K562 (cell line): ENCODE measurements at regions not wholly inside any gene's neighbourhood (a gene's known extent, or its start where the extent isn't known, plus 50 kb on each side); places are given as distances from the start of the nearest gene placed in this dataset.
A peak's percentile ranks its signal among the peaks of the same experiment; 100 is the strongest.

ENCODE experiments used
- ATAC-seq: fragments of 200-7000 bp; cut with Tn5 transposase; 3 replicates; pipeline ENCODE4 v1.9.1; 2020; ENCODE audit warnings: moderate library complexity
- BruUV-seq: library from RNA; stranded (reverse); fragments of 400-500 nt; replicated peaks from 2 replicates; lab custom pipeline; 2021; lab: Mats Ljungman, UMichigan
- CTCF ChIA-PET: fragments of 300-600 bp; formaldehyde crosslinking; extraction: SDS; loops from one replicate; lab custom pipeline; 2021; ENCODE audit warnings: low intra/inter-chr PET ratio; lab: Yijun Ruan, JAX
- POLR2A ChIA-PET: fragments of 300-600, 350-650 bp; sonication (Branson Sonifier 250); formaldehyde crosslinking; extraction: SDS; loops from one replicate; lab custom pipeline; 2021; ENCODE audit warnings: antibody characterized with exemption, inconsistent platforms; lab: Yijun Ruan, JAX
- DNase-seq, 4 experiments: peaks; one replicate each; pipeline versions ENCODE4 v3.0.0 to v3.0.0-alpha.2; 2011 to 2018; ENCODE audit warnings: low spot score in 3 of 4, mixed read lengths in 3 of 4; ENCODE audit errors: extremely low read depth in 1 of 4
- FAIRE-seq: peaks from 2 replicates; lab custom pipeline; 2011; peaks lifted over from hg19 to GRCh38; lab: Jason Lieb, UNC
- H2AFZ ChIP-seq: 2 replicates; pipeline ENCODE4 v1.6.0; 2011; ENCODE audit warnings: low read depth, low read length, control low read depth, inconsistent platforms
- H3K27ac ChIP-seq: fragments of 200-600 bp; 3 replicates; pipeline ENCODE4 v1.8.0; 2011; ENCODE audit warnings: low read depth, mild to moderate bottlenecking, control low read depth, inconsistent platforms, low read length, moderate library complexity, mixed read lengths; ENCODE audit errors: extremely low read depth
- H3K27me3 ChIP-seq, 2 experiments: fragments of 300-600 bp in 1 of 2; 2 replicates in 1 of 2; 3 replicates in 1 of 2; pipeline versions ENCODE4 v1.6.0 to v1.8.0; 2011; ENCODE audit warnings: inconsistent platforms in 2 of 2, low read length in 2 of 2, mild to moderate bottlenecking in 1 of 2, mixed read lengths in 1 of 2, moderate library complexity in 1 of 2; ENCODE audit not compliant: control insufficient read depth in 2 of 2, insufficient read depth in 2 of 2
- H3K36me3 ChIP-seq: fragments of 300-600 bp; 3 replicates; pipeline ENCODE4 v1.8.0; 2011; ENCODE audit warnings: mild to moderate bottlenecking, low read length, inconsistent platforms; ENCODE audit not compliant: control insufficient read depth, insufficient read depth
- H3K4me1 ChIP-seq, 2 experiments: fragments of 200-600 bp in 1 of 2; replicated peaks in 1 of 2; 2 replicates in 1 of 2; 3 replicates in 1 of 2; pipeline versions ENCODE4 v1.5.1 to v1.8.0; 2011; ENCODE audit warnings: inconsistent platforms in 2 of 2, low read length in 2 of 2, mild to moderate bottlenecking in 1 of 2, mixed read lengths in 1 of 2, moderate library complexity in 1 of 2; ENCODE audit not compliant: control insufficient read depth in 2 of 2, insufficient read depth in 2 of 2
- H3K4me2 ChIP-seq: 2 replicates; pipeline ENCODE4 v1.6.1; 2011; ENCODE audit warnings: low read length, control low read depth, inconsistent platforms, mixed read lengths; ENCODE audit not compliant: insufficient read depth
- H3K4me3 ChIP-seq: fragments of 200-600 bp; sonication (generic), shearing (Covaris generic); 2 replicates; pipeline ENCODE4 v1.5.1; 2016; ENCODE audit warnings: control low read depth, inconsistent platforms
- H3K79me2 ChIP-seq: fragments of 200-600 bp; 3 replicates; pipeline ENCODE4 v1.8.0; 2011; ENCODE audit warnings: low read length, inconsistent platforms; ENCODE audit not compliant: control insufficient read depth, insufficient read depth
- H3K9ac ChIP-seq, 2 experiments: 2 replicates each; pipeline versions ENCODE4 v1.6.0 to v1.6.1; 2011; ENCODE audit warnings: low read depth in 2 of 2, low read length in 2 of 2, control low read depth in 1 of 2, inconsistent platforms in 1 of 2, mild to moderate bottlenecking in 1 of 2, mixed read lengths in 1 of 2; ENCODE audit not compliant: insufficient read depth in 1 of 2
- H3K9me1 ChIP-seq: one replicate; pipeline ENCODE4 v1.6.0; 2011; ENCODE audit warnings: inconsistent platforms, mild to moderate bottlenecking, low read length, moderate library complexity; ENCODE audit not compliant: control insufficient read depth, insufficient read depth
- H3K9me3 ChIP-seq: replicated peaks from 2 replicates; pipeline ENCODE4 v1.5.1; 2011; ENCODE audit warnings: low read depth, low read length, inconsistent platforms; ENCODE audit not compliant: control insufficient read depth, insufficient read depth
- H4K20me1 ChIP-seq: replicated peaks from 2 replicates; pipeline ENCODE4 v1.6.1; 2011; ENCODE audit warnings: low read length, inconsistent platforms, mixed read lengths; ENCODE audit not compliant: control insufficient read depth, insufficient read depth
- NR4A1 ChIP-seq, 2 experiments: fragments of 250-450 bp in 1 of 2; fragments of 450-650 bp in 1 of 2; sonication (Bioruptor Pico) in 1 of 2; IDR thresholded peaks; 2 replicates each; pipeline versions ENCODE4 v1.4.0 to v1.6.1; 2016 to 2020; ENCODE audit warnings: mild to moderate bottlenecking in 2 of 2, missing compliant biosample characterization in 1 of 2, missing genetic modification characterization in 1 of 2, moderate library complexity in 1 of 2
- RB1 ChIP-seq: fragments of 450-650 bp; IDR thresholded peaks from 2 replicates; pipeline ENCODE4 v1.6.1; 2017; ENCODE audit warnings: low read depth, mild to moderate bottlenecking
- RBM17 ChIP-seq: fragments of 200-400 bp; formaldehyde crosslinking; IDR thresholded peaks from 2 replicates; pipeline ENCODE4 v1.6.1; 2017; ENCODE audit warnings: low read depth, mild to moderate bottlenecking, low read length, borderline replicate concordance
- RFX1 ChIP-seq: fragments of 450-650 bp; IDR thresholded peaks from 2 replicates; pipeline ENCODE4 v1.6.1; 2016; ENCODE audit warnings: mild to moderate bottlenecking, moderate library complexity
- SP1 ChIP-seq: sonication (generic); formaldehyde crosslinking; IDR thresholded peaks from 2 replicates; pipeline ENCODE4 v1.8.1; 2022; ENCODE audit warnings: mild to moderate bottlenecking, missing genetic modification reagents
- ZNF785 ChIP-seq: fragments of 250-450 bp; sonication (Bioruptor Pico); IDR thresholded peaks from 2 replicates; pipeline ENCODE4 v1.4.0; 2020; ENCODE audit warnings: mild to moderate bottlenecking
- WGBS: fragments of 100-300 bp; shearing (Covaris generic); methylation state at CpG from one replicate; pipeline ENCODE4 v1.1.6; 2016; ENCODE audit warnings: low coverage, mixed read lengths; ENCODE audit not compliant: insufficient coverage; ENCODE audit errors: missing lambda C conversion rate; 5-methylcytosine and 5-hydroxymethylcytosine counted together
- in situ Hi-C: fragments of 300-500 bp; cut with MboI; formaldehyde crosslinking; loops from 4 replicates; pipeline ENCODE4 v1.15.0; 2018; ENCODE audit warnings: inconsistent platforms, mixed read lengths
- intact Hi-C: fragments of 100-400 bp; cut with micrococcal nuclease; formaldehyde crosslinking; loops from 2 replicates; pipeline ENCODE4 v1.14.2; 2022
- TF ChIP-seq, protein P1 (sequence below): sonication (generic); formaldehyde crosslinking; IDR thresholded peaks from 2 replicates; pipeline ENCODE4 v1.4.0; 2020; ENCODE audit warnings: mild to moderate bottlenecking, missing genetic modification reagents
- TF ChIP-seq, protein P2 (sequence below): fragments of 250-450 bp; sonication (Bioruptor Pico); IDR thresholded peaks from 2 replicates; pipeline ENCODE4 v1.8.0; 2021; ENCODE audit warnings: moderate library complexity, mild to moderate bottlenecking, inconsistent platforms

DNA sequence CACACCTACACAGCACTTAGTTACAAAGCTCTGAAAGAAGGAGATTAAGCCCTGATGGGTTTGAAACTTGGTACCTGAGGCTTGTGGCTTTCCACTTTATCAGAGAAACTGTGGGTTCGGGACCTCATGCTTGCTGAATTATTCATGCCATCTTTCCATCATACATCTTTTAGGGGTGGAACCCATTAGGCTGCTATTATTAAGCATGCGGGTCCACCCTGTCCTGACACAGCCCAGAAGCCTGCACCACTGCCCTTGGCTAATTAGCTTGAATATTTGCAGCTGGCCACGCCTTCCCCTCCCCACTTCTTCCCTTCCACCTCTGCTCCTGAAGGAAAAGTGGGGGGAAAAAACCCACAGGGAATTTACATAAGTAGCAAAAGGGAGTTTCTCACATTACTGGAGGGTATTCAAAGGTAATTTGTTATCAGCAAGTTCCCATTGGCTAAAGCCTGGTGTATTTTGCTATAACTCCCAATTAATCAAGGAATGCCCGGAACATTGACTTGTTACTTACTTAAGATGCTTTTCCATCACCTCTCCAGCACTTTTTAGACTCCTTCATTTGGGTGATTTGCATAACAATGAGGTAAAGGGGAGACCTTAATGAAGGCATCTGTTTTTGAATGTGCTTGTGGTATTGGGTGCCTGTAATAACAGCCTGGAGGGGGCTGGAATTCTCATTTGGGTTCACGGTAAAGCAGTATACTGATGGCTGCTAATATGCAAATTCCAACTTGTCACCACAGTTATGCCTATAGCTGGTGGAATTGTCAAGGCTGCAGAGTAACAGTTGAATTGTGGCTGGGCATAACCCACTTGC lies 231.7 kb upstream of the GATB start (continued):
- TF ChIP-seq, protein P1, sequence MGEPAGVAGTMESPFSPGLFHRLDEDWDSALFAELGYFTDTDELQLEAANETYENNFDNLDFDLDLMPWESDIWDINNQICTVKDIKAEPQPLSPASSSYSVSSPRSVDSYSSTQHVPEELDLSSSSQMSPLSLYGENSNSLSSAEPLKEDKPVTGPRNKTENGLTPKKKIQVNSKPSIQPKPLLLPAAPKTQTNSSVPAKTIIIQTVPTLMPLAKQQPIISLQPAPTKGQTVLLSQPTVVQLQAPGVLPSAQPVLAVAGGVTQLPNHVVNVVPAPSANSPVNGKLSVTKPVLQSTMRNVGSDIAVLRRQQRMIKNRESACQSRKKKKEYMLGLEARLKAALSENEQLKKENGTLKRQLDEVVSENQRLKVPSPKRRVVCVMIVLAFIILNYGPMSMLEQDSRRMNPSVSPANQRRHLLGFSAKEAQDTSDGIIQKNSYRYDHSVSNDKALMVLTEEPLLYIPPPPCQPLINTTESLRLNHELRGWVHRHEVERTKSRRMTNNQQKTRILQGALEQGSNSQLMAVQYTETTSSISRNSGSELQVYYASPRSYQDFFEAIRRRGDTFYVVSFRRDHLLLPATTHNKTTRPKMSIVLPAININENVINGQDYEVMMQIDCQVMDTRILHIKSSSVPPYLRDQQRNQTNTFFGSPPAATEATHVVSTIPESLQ (CRISPR knock-in tag), result no peak
- TF ChIP-seq RB1 (no peak), ZNF785 (CRISPR knock-in tag) (no peak), RBM17 (no peak)
- TF ChIP-seq, protein P2, sequence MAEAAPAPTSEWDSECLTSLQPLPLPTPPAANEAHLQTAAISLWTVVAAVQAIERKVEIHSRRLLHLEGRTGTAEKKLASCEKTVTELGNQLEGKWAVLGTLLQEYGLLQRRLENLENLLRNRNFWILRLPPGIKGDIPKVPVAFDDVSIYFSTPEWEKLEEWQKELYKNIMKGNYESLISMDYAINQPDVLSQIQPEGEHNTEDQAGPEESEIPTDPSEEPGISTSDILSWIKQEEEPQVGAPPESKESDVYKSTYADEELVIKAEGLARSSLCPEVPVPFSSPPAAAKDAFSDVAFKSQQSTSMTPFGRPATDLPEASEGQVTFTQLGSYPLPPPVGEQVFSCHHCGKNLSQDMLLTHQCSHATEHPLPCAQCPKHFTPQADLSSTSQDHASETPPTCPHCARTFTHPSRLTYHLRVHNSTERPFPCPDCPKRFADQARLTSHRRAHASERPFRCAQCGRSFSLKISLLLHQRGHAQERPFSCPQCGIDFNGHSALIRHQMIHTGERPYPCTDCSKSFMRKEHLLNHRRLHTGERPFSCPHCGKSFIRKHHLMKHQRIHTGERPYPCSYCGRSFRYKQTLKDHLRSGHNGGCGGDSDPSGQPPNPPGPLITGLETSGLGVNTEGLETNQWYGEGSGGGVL (CRISPR knock-in tag), result no peak
- TF ChIP-seq, all 486 proteins: peak for 0

DNA sequence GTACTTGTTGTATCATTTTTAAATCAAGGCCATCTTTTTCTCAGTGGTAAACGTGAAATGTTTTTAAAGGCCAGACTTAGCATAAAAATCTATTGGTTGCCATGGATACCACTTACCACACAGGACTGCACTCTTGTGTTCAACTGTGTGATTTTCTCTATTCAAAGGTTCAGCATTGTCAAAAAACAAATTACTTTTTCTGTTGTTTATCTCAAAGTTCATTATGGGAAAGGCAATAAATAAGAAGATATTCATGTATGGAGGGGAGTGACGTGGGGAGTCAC lies 231.0 kb upstream of the GATB start:
- Histone ChIP-seq H3K36me3 (no peaks in the 10 kb centered on the region), H2AFZ (no peak overlapping the region), H3K4me2 (no peak overlapping the region), H3K27me3 (0 out of 5 replicates have a peak, but pooled peaks cover 0 to 3% of the 10 kb centered on the region in 2 experiments), H4K20me1 (no peaks in the 10 kb centered on the region), H3K27ac (no peak overlapping the region), H3K4me3 (no peak overlapping the region), H3K4me1 (no peaks in the 10 kb centered on the region; a peak in 1 of 5 replicates), H3K9ac (no peak overlapping the region), H3K9me3 (no peaks in the 10 kb centered on the region), H3K9me1 (no peaks in the 10 kb centered on the region)
- FAIRE-seq (no peak), DNase-seq (no peak), ATAC-seq (no peak)
- WGBS, result 0% methylated on average over 2 of the region's 2 CpGs
- no TSS peak for BruUV-seq
- POLR2A ChIA-PET, result interaction anchor here (1.0 kb wide), 1 partner anchor 18 kb away, joined by 3 read pairs; no protein-coding TSS in a partner anchor
- intact Hi-C loops (no loop called here), in situ Hi-C loops (no loop called here)
- CTCF ChIA-PET, result no interaction called here
- TF ChIP-seq SP1 (CRISPR knock-in tag), result no peak
- peak; percentile 69 for TF ChIP-seq RFX1
- no peak for TF ChIP-seq NR4A1 (CRISPR knock-in tag; IDR thresholded peaks at IDR 0.05)
- TF ChIP-seq NR4A1 (tag; IDR thresholded peaks at IDR 0.05), result no peak
- TF ChIP-seq, all 486 proteins: peak for 1
- no peaks in the 10 kb centered on the region for H3K79me2 ChIP-seq
